RPMI7951 (cell line): ENCODE measurements at regions not wholly inside any gene's neighbourhood (a gene's known extent, or its start where the extent isn't known, plus 50 kb on each side); places are given as distances from the start of the nearest gene placed in this dataset.

Experiments used
- DNase-seq: peaks from one replicate; pipeline ENCODE4 v3.0.0-alpha.2; 2012; ENCODE audit warnings: low read depth

GRCh38 chr2:161020437-161020836 is 139.8 kb upstream of the TANK start:
- DNase-seq, result no peak

GRCh38 chr2:161028581-161028980 is 131.6 kb upstream of the TANK start:
- DNase-seq, result no peak

GRCh38 chr2:161029321-161029720 is 130.9 kb upstream of the TANK start:
- no peak for DNase-seq

- DNase-seq, result peak; percentile 93
Observed at GRCh38 chr2:161030260-161031063, 129.8 kb upstream of the TANK start.

GRCh38 chr2:161031511-161031910 is 128.7 kb upstream of the TANK start:
- no peak for DNase-seq

- no peak for DNase-seq
Observed at GRCh38 chr2:161032635-161033034, 127.6 kb upstream of the TANK start.

GRCh38 chr2:161033059-161033660 is 127.1 kb upstream of the TANK start:
- peak; percentile 18 for DNase-seq

GRCh38 chr2:161036926-161037325 is 123.3 kb upstream of the TANK start:
- DNase-seq, result peak; percentile 28

GRCh38 chr2:161039071-161039470 is 121.2 kb upstream of the TANK start:
- peak; percentile 87 for DNase-seq

- DNase-seq, result no peak
Observed at GRCh38 chr2:161041356-161041755, 118.9 kb upstream of the TANK start.

- no peak for DNase-seq
Observed at GRCh38 chr2:161042990-161043625, 117.1 kb upstream of the TANK start.

- no peak for DNase-seq
Observed at GRCh38 chr2:161044095-161044865, 115.9 kb upstream of the TANK start.

- no peak for DNase-seq
Observed at GRCh38 chr2:161044921-161045320, 115.3 kb upstream of the TANK start.

- DNase-seq, result peak; percentile 68
Observed at GRCh38 chr2:161045726-161046125, 114.5 kb upstream of the TANK start.

- DNase-seq, result no peak
Observed at GRCh38 chr2:161046876-161047275, 113.4 kb upstream of the TANK start.

GRCh38 chr2:161048317-161048716 is 111.9 kb upstream of the TANK start:
- DNase-seq, result no peak

GRCh38 chr2:161049559-161049958 is 110.7 kb upstream of the TANK start:
- peak; percentile 16 for DNase-seq

- no peak for DNase-seq
Observed at GRCh38 chr2:161052214-161052613, 108.0 kb upstream of the TANK start.

- no peak for DNase-seq
Observed at GRCh38 chr2:161055289-161055688, 104.9 kb upstream of the TANK start.

- DNase-seq, result no peak
Observed at GRCh38 chr2:161059388-161059787, 100.8 kb upstream of the TANK start.

GRCh38 chr2:161061786-161062185 is 98.4 kb upstream of the TANK start:
- DNase-seq, result no peak
